SHP77 (cell line): ENCODE measurements at regions not wholly inside any gene's neighbourhood (a gene's known extent, or its start where the extent isn't known, plus 50 kb on each side); places are given as distances from the start of the nearest gene placed in this dataset.
"Not testable (repeated sequence)": the region's sequence is repeated elsewhere in the genome, so short reads cannot be mapped to it uniquely, and the experiment has no call there.

Experiments
- DNase-seq, 2 experiments: peaks; one replicate each; lab custom pipeline; 2025; lab: John Stamatoyannopoulos, UW

- DNase-seq: no peak
These were observed 106.3 kb upstream of the ANKRD28 start for GRCh38 chr3:15903759-15904720.

DNA sequence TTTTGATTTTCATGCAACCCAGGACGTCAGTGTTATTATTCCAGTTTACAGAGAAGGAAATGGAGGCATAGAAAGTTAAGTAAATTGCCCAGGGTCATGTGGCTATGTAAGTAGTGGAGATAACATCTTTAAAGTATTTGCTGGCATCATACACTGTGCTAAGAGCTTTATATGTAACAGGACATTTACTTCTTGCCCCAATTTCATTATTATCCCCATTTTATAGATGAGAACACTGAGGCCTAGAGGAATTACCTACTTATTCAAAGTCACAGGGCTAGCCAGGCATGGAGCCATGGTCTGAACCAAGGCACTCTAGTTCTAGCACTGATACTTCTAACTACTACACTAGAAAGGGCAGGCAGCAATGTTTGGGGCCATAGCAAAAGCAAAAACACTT lies 107.3 kb upstream of the ANKRD28 start:
- DNase-seq: no peak

DNA sequence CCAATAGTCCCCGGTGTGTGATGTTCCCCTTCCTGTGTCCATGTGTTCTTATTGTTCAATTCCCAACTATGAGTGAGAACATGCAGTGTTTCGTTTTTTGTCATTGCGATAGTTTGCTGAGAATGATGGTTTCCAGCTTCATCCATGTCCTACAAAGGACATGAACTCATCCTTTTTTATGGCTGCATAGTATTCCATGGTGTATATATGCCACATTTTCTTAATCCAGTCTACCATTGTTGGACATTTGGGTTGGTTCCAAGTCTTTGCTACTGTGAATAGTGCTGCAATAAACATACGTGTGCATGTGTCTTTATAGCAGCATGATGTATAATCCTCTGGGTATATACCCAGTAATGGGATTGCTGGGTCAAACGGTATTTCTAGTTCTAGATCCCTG lies 109.6 kb upstream of the ANKRD28 start:
- DNase-seq: not testable (repeated sequence)

DNA sequence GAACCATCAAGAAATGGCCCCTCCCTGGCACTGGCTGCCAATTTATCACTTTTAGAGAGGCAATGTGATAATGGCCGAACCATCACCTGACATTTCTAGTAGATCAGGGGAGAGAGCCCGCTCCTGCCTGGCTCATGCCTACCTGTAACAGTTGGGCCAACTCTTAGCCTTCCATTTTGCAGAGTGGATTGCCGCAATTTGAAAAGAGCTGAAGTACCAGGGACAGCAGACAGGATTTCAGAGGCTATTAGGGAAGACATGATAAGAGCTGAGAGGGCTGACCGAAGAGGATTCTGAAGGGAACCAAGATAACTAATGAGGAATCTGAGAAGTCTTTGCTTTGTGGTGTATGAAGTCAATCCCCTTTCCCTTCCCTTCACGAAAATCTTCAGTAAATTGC lies 121.2 kb upstream of the ANKRD28 start:
- DNase-seq: no peak

DNA sequence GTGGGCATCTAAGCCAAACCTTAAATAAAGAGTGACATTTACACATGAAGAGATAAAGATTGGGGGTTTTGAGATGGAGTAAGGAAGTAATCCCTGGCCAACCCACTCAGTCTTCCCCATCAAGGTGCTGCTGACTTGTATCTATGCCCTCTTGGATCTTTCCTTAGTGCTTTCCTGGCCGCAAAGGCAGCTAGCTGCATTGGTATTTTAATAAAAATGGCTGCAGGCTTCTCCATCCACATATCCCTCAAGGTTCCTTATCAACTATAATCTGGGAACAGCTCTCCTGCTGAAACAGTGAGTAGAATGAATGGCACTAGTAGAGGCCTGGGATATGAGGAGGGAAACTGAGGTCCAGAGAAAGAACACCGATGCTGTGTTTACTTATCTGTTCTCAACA lies 122.2 kb upstream of the ANKRD28 start:
- DNase-seq: no peak

- no peak for DNase-seq
These were observed 126.0 kb upstream of the ANKRD28 start for GRCh38 chr3:15923640-15924405.

GRCh38 chr3:15924914-15925313 lies 127.1 kb upstream of the ANKRD28 start:
- DNase-seq: peak in 1 of 2 experiments; percentile 18

DNA sequence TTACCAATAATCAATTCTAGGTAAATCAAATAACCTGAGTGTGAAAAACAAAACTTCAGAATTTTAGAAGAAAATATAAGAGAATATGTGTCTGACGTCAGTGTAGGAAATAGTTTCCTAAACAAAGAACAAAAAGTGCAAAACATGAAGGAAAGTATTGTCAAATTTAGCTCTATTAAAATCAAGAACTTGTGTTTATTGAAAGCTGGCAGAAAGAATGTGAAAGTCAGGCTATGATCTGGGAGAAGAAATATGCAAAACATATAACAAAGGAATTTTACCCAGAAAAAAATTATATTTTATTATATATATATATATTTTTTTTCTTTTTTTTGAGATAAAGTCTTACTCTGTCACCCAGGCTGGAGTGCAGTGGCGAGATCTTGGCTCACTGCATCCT lies 129.1 kb upstream of the ANKRD28 start:
- DNase-seq: no peak

- no peak for DNase-seq
These were observed 130.2 kb upstream of the ANKRD28 start for GRCh38 chr3:15927969-15928368.

- DNase-seq: no peak
These were observed 132.3 kb upstream of the ANKRD28 start for GRCh38 chr3:15929944-15930571.

- DNase-seq: no peak
These were observed 134.8 kb upstream of the ANKRD28 start for GRCh38 chr3:15932348-15933300.

DNA sequence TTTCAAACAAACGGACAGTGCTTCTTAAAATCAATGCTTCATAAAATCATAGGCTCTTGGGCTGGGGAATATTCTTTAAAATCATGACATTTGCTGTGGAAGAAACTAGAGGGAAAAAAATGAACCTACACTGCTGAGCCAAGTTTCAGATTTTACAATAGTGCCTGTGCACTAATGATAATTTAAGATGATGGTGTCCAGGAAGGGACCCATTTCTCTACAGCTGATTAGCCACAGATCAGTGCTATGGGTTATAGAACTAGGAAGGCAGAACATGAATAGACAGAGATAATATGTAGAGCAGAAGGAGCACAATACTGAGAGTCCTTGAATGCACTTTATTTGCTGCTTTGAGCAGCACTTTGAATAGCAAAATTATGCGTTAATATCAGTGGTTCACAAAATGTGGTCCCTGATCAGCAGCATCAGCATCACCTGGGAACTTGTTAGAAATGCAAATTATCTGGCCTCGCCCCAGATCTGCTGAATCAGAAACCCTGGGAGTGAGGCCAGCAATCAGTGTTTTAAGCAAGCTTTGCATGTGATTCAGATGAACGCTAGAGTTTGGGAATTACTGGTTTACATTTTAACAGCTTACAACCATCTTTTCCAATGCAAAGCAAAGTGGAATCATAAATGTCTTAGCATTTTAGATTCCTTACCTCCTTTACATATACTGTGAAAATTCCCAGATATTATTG lies 135.8 kb upstream of the ANKRD28 start:
- no peak for DNase-seq

- DNase-seq: no peak
These were observed 136.8 kb upstream of the ANKRD28 start for GRCh38 chr3:15934389-15935195.

GRCh38 chr3:15936312-15936711 lies 138.5 kb upstream of the ANKRD28 start:
- DNase-seq: no peak

- no peak for DNase-seq
These were observed 142.9 kb upstream of the ANKRD28 start for GRCh38 chr3:15940641-15941040.

DNA sequence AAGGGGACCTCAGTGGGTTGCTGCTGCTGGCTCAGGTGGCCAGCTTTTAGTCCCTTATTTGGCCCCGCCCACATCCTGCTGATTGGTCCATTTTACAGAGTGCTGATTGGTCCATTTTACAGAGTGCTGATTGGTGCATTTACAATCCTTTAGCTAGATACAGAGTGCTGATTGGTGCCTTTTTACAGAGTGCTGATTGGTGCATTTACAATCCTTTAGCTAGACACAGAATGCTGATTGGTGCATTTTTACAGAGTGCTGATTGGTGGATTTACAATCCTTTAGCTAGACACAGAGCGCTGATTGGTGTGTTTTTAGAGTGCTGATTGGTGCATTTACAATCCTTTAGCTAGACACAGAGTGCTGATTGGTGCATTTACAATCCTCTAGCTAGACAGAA lies 143.7 kb upstream of the ANKRD28 start:
- DNase-seq: not testable (repeated sequence)

- DNase-seq: no peak
These were observed 144.2 kb upstream of the ANKRD28 start for GRCh38 chr3:15941958-15942357.

DNA sequence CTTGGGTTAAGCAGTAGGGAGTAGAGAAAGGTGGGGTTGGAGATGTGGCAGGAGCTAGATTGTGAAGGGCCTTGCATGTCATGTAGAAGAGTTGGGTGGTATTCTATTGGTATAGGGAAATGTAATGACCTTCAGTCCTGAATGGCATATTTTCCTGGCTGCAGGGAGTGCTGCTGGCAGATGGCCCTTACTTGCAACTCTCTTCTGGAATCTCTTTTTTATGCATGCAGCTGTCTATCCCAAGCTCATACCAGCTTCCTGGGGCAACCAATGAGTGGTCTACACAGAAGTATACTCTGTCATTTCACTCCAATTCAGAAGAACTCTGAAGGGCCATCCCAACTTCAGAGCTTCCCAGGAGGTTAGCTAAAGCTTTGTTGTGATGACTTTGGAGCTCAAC lies 144.7 kb upstream of the ANKRD28 start:
- DNase-seq: no peak

GRCh38 chr3:15942936-15943335 lies 145.2 kb upstream of the ANKRD28 start:
- no peak for DNase-seq

- DNase-seq: no peak
These were observed 150.6 kb upstream of the ANKRD28 start for GRCh38 chr3:15948388-15948787.
